ENCODE measurements at regions not wholly inside any gene's neighbourhood (a gene's known extent, or its start where the extent isn't known, plus 50 kb on each side); places are given as distances from the start of the nearest gene placed in this dataset.

GRCh38 chr3:124147946-124148345 lies 156.0 kb upstream of the ROPN1 start:
- no peak for TF ChIP-seq CTCF (conservative IDR thresholded peaks at IDR 0.05)
- TF ChIP-seq EZH2 (IDR thresholded peaks at IDR 0.05; ENCODE audit: low read depth) = no peak
